ENCODE measurements at regions not wholly inside any gene's neighbourhood (a gene's known extent, or its start where the extent isn't known, plus 50 kb on each side); places are given as distances from the start of the nearest gene placed in this dataset.

DNA sequence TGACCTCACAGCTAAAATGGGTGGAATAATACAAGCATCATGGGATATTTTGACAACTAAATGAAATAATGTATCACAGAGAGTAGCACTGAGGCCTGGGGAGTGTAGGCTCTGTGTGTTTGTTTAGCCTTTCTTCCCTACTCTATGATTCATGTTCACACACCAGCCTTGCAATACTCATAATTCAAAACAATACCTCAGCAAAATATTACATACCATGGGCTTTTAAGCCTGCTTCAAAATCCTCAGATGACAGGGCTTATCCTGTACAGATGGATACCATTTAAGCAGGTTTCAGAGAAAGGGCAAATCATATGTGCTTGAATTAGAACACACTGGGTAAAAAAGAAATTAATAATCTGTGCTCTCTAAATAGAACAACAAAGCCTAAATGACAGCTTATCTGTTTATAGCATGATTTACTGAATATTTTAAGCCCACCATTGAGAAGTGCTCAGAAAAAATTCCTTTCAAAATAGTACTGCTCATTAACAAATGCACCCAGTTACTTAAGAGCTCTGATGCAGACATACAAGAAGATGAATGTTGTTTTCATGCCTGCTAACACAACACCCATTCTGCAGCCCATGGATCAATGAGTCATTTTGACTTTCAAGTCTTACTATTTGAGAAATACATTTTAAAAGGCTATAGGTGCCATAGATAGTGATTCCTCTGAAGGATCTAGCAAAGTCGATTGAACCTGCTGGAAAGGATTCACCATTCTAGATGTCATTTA, 84.9 kb upstream of the ADAMTS20 start:
- H3K4me3 ChIP-seq (ENCODE audit: control insufficient read depth in 1 of 7, extremely low read depth in 1 of 7, insufficient read depth in 4 of 7, low read depth in 2 of 7, low read length in 6 of 7) = no peak overlapping the region
- CTCF ChIA-PET = no interaction called here
- no peak for DNase-seq
- WGBS (ENCODE audit: insufficient coverage) = no CpG with 5 or more reads among the region's 1 CpG
- no peaks in the 10 kb centered on the region for H3K36me3 ChIP-seq (ENCODE audit: control insufficient read depth in 4 of 4, insufficient read depth in 4 of 4, low read length in 3 of 4)
- H3K9me3 ChIP-seq (ENCODE audit: control extremely low read depth in 1 of 5, control insufficient read depth in 4 of 5, insufficient read depth in 2 of 5, low read depth in 1 of 5, low read length in 4 of 5) = no peaks in the 10 kb centered on the region
- no peak overlapping the region for H3K27ac ChIP-seq (ENCODE audit: insufficient read depth in 1 of 2, low read depth in 1 of 2, low read length in 2 of 2, poor library complexity in 1 of 2, severe bottlenecking in 2 of 2)
- POLR2A ChIA-PET = no interaction called here
- H3K4me1 ChIP-seq (ENCODE audit: control extremely low read depth in 1 of 4, control insufficient read depth in 4 of 4, insufficient read depth in 4 of 4, low read length in 3 of 4) = no peaks in the 10 kb centered on the region
- H3K27me3 ChIP-seq (replicated peaks in 2 of 5; ENCODE audit: control insufficient read depth in 4 of 5, insufficient read depth in 5 of 5, low read length in 4 of 5) = no peaks in the 10 kb centered on the region

DNA sequence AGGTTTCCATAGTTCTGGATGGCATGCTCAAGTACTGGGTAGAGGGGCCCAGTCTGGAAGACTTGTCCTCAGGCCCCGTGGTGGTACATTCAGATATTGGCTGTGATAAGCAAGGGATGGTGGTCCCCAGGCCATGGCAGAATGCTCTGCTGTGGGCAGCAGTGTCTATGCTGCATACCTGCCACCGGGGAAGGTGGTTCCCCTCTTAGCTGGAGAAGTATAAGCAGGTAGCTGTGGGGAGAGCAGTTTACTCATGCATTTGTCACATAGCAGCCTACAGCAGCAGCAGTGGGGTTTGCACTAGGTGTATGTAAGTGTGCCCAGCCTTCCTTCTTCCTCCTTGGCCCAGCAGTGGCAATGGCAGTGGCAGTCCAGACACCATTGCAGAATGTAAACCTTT, 69.3 kb upstream of the ADAMTS20 start:
- Histone ChIP-seq H3K4me1 (ENCODE audit: control extremely low read depth in 1 of 4, control insufficient read depth in 4 of 4, insufficient read depth in 4 of 4, low read length in 3 of 4) (no peaks in the 10 kb centered on the region), H3K9me3 (ENCODE audit: control extremely low read depth in 1 of 5, control insufficient read depth in 4 of 5, insufficient read depth in 2 of 5, low read depth in 1 of 5, low read length in 4 of 5) (no peaks in the 10 kb centered on the region), H3K4me3 (ENCODE audit: control insufficient read depth in 1 of 7, extremely low read depth in 1 of 7, insufficient read depth in 4 of 7, low read depth in 2 of 7, low read length in 6 of 7) (no peak overlapping the region), H3K27ac (ENCODE audit: insufficient read depth in 1 of 2, low read depth in 1 of 2, low read length in 2 of 2, poor library complexity in 1 of 2, severe bottlenecking in 2 of 2) (no peak overlapping the region), H3K27me3 (replicated peaks in 2 of 5; ENCODE audit: control insufficient read depth in 4 of 5, insufficient read depth in 5 of 5, low read length in 4 of 5) (no peaks in the 10 kb centered on the region), H3K36me3 (ENCODE audit: control insufficient read depth in 4 of 4, insufficient read depth in 4 of 4, low read length in 3 of 4) (no peaks in the 10 kb centered on the region)
- DNase-seq = no peak
- 90% methylated on average over 2 of the region's 2 CpGs for WGBS (ENCODE audit: insufficient coverage)
- POLR2A ChIA-PET = no interaction called here
- CTCF ChIA-PET = no interaction called here

DNA sequence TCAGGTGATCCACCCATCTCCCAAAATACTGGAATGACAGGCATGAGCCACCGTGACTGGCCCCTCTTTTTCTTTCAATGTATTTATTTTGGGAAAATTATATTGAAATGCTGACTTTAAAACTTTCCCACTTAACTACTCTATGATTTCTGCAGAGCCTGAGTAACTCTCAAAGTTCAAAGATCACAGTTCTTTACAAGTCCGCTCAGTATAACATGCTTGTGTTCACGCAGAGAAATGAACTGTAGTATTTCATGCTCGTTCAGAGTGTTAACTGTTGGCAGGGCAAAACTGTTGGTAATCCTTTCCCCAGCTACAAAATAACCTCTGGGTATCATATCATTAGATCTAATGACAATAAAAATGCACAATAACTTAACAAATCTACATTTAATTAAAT, 50.7 kb upstream of the ADAMTS20 start:
- ChIA-PET POLR2A (no interaction called here), CTCF (no interaction called here)
- 100% methylated on average over 2 of the region's 4 CpGs for WGBS (ENCODE audit: insufficient coverage)

More for the DNA sequence above, 50.7 kb upstream of the ADAMTS20 start:
- Histone ChIP-seq H3K9me3 (ENCODE audit: control extremely low read depth in 1 of 5, control insufficient read depth in 4 of 5, insufficient read depth in 2 of 5, low read depth in 1 of 5, low read length in 4 of 5) (no peaks in the 10 kb centered on the region), H3K36me3 (ENCODE audit: control insufficient read depth in 4 of 4, insufficient read depth in 4 of 4, low read length in 3 of 4) (no peaks in the 10 kb centered on the region), H3K27ac (ENCODE audit: insufficient read depth in 1 of 2, low read depth in 1 of 2, low read length in 2 of 2, poor library complexity in 1 of 2, severe bottlenecking in 2 of 2) (no peak overlapping the region), H3K4me3 (ENCODE audit: control insufficient read depth in 1 of 7, extremely low read depth in 1 of 7, insufficient read depth in 4 of 7, low read depth in 2 of 7, low read length in 6 of 7) (no peak overlapping the region), H3K4me1 (ENCODE audit: control extremely low read depth in 1 of 4, control insufficient read depth in 4 of 4, insufficient read depth in 4 of 4, low read length in 3 of 4) (no peaks in the 10 kb centered on the region), H3K27me3 (replicated peaks in 2 of 5; ENCODE audit: control insufficient read depth in 4 of 5, insufficient read depth in 5 of 5, low read length in 4 of 5) (peaks cover 0 to 3% (median 0%) of the 10 kb centered on the region in 5 experiments)
- no peak for DNase-seq
